HG03439 (cell line): ENCODE measurements at regions not wholly inside any gene's neighbourhood (a gene's known extent, or its start where the extent isn't known, plus 50 kb on each side); places are given as distances from the start of the nearest gene placed in this dataset.
A peak's percentile ranks its signal among the peaks of the same experiment; 100 is the strongest.
"Not testable (repeated sequence)": the region's sequence is repeated elsewhere in the genome, so short reads cannot be mapped to it uniquely, and the experiment has no call there.

Experiments
- ATAC-seq: cut with Tn5 transposase; IDR thresholded peaks from one replicate; pipeline ENCODE4 v1.9.1; 2021; ENCODE audit warnings: mild to moderate bottlenecking, moderate library complexity; ENCODE audit not compliant: unreplicated experiment

- not testable (repeated sequence) for ATAC-seq
Measured at GRCh38 chr3:195635262-195635873, 51.6 kb upstream of the APOD start.

GRCh38 chr3:195634426-195635261 lies 50.9 kb upstream of the APOD start:
- ATAC-seq, result peak; percentile 88
